SIG-M5 treated with dmso at 0.1 percent for 504 hours (cell line): ENCODE measurements at regions not wholly inside any gene's neighbourhood (a gene's known extent, or its start where the extent isn't known, plus 50 kb on each side); places are given as distances from the start of the nearest gene placed in this dataset.
"Not testable (repeated sequence)": the region's sequence is repeated elsewhere in the genome, so short reads cannot be mapped to it uniquely, and the experiment has no call there.

Experiments
- DNase-seq: peaks from one replicate; lab custom pipeline; 2025; ENCODE audit not compliant: unreplicated experiment; lab: John Stamatoyannopoulos, UW

DNA sequence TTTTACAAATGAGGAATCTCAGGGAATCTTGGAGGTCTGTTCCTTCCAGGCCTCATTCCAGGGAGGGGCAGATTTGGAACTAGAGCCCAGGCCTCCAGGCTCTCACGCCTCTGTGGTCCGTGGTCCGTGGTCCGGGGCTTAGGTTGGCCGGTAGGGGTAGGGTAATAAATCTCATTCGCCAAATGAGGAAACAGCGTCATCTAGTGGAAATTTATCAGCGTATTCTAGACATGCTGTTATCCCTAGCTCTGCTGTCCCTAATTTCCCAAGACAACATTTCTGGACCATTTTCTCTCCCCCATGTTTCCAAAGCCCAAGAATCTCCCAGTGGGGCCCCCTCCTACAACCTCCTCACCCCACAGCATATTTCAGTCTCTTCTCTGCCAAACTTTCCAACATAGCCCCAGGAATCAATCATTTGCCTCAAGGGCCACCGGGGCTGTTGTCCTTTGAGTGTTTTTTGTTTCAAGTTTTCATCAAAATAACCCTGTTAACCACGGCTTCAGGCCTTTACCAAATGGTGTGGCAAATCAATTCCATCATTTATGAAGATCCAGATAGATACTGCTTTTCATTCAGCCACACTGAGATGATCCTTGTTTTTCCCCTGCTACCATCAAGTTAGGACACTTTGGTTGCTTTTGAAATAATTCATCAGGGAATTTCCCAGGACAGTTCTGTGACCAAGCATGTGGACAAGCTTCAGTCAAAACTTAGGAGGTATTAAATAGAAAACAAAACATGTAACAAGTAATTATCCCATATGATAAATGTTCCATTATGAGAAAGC is 126.8 kb downstream of the ALDH8A1 start:
- DNase-seq: peak; percentile 61

- DNase-seq: no peak
These were observed 127.7 kb downstream of the ALDH8A1 start for GRCh38 chr6:134821928-134822864.

DNA sequence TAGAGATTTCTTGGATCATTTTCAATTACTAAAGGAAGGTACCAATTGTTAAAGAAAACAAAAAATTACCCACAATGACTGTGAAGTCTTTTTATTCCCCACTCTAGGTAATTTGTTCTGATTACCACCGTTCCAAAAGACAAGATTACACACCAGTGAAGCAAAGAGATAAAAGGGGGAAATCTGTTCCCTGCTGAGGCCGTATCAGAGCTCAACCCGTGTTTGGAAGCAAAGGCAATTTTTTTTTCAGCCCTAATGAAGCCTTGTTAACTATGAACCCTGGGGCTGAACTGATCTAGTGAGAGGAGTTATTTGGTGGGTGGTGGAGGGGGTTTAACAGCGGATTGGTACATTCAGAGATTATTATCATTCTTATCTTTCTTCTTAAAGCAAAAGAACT is 128.5 kb downstream of the ALDH8A1 start:
- DNase-seq: no peak

DNA sequence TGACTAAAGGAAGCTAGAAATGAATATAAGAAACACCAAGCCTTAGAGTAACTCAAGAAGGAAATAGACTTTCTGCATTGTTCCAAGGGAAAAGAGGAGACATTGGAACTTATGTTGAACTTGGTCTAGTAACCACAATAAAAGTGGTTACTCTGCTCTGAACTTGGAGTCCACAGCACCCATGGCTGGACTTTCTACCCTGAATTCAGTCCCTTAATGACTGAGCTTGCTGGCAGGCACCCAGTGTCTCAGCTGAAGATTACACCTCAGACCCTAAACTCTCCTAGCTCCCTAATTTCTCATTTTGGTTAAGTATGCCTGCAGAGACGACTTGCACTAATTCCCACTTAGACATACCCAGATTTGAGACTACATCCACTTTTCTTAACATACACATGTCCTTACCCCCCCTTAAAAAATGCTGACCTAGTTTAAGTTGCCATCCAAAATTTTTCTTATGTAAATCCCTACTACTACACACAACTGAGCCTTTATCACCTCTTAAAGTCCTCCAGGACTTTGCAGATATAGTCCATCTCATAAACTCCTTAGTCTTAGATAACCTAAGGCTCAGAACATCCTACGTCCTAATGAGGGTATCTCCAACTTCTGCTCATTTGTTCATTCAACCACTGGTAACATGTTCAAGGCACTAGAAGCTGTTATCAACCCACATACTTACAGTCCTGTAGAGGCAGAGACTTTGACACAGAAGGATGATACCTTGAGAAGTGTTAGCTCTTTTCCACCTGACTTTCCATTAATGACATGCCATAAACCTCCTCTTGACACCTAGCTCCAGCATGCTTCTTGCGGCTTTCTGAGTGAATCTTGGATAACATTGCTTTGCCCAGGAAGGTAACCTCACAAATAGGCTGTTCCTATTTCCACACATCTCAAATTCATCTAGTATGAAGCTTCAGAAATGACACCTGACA is 129.8 kb downstream of the ALDH8A1 start:
- no peak for DNase-seq

- DNase-seq: no peak
These were observed 130.7 kb downstream of the ALDH8A1 start for GRCh38 chr6:134819236-134819635.

DNA sequence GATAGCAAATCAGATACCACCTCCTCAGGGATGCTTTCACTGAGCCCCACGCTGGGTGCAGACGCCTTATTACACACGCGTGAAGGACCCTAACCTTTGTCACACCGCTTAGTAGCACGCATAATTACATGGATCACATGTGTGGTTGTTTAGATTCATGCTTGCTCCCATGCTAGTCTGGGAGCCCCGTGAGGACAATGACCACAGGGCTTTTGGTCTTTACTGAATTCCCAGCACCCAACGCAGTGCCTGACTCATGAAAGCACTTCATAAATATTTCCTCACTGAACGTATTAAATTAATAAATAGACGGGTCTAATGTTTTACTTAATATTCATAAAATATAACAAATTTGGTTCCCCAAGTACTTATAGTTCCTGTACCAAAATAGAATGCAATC is 132.5 kb downstream of the ALDH8A1 start:
- DNase-seq: no peak

GRCh38 chr6:134816780-134817179 is 133.1 kb downstream of the ALDH8A1 start:
- no peak for DNase-seq

DNA sequence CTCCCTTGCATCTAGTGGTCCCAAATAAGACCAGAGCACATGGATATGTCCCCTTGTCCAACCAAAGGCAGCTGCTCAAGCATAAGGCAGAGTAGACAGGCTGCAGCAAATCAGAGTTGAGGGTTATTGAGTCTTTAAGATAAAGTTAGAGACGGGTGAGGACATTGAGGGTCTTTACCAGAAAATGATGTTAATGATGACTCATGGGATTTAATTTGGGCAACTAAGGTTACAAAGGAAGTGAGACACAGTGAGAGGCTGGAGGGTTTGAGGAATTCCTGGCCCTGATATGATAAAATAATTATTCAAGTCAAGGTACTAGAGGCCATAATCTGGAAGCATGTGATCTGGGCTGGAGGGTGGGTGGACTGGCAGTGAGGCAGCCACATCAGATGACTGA is 133.6 kb downstream of the ALDH8A1 start:
- DNase-seq: no peak

DNA sequence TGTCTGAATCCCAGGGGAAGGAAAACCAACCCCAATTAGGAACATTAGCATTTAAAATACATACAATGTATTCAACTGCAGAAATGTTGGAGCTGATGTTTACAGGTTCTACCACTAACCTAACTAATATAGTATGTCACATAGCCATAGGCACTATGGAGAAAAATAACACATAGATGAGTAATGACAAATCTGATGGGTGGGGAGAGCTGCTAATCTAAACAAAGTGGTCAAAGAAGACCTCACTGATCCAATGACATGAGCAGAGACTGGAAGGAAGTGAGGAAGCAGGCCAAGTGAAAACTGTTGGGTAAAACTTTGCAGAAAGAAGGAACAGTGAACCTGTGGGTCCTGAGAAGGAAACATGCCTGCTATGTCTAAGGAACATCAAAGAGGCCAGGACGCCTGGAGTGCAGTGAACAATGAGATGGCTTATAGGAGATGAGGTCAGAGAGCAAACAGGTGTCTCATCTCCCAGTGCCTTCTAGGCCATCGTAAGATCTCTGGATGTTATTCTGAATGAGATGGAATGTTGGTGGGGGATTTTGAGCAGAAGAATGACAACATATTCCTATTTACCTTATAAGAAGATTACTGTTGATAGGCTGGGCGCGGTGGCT is 135.7 kb downstream of the ALDH8A1 start:
- no peak for DNase-seq

GRCh38 chr6:134813146-134813545 is 136.8 kb downstream of the ALDH8A1 start:
- DNase-seq: no peak

DNA sequence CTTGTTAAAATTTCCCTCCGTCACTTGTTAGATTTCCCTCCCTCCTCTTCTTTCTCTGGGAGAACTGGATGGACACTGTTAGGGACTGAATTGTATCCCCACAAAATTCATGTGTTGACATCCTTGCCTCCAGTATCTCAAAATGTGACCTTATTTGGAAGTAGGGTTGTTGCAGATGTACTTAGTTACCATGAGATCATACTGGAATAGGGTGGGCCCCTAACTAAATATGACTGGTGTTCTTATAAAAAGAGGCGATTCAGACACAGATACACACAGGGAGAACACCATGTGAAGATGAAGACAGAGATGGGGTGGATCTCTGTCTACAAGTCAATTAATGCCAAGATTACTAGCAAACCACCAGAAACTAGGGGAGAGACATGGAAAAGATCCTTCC is 139.5 kb downstream of the ALDH8A1 start:
- no peak for DNase-seq

DNA sequence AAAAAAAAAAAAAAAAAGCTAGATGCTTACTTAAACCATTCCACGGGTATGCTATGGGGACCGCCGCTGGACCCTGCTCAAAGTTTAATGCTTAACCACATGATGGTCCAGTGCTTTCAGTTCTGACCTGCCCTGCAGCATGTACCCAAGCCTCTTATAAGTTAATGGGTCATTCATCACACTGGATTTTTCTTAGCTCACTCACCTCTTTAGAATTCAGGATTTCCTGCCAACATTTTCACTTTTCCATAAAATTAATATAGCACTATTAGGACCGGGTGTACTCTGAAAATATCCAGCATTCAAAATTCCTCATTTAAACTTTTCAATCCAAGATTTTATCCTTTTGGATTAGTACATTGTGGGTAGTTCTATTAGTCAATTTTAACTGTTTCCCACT is 140.8 kb downstream of the ALDH8A1 start:
- DNase-seq: no peak

DNA sequence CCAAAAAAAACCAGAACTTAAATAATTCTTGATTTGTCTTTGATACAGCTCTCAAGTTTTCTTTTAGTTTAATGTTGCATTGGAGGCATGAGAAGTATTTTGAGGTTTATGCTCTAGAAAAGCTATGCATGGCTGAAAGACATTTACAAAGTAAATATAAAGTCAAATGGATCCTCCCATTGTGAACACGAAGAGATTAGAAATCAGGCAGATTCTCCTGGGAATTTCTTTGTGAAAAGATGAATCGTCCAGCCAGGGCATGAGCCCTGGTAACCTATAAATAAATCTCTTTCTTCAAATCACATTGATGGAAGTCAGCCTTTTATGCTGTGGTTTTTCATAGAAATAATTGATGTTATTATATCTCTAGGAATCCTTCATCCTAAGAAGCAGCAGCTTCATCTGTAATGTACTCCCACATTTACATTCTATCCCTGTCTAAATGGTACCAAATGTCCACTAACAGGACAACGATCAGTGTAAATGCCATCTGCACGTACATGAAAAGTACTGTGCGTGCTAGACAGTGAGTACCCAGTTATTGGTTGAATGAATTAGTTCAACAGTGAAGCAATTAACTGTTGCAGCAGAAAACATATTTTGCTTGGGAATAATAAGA is 143.6 kb downstream of the ALDH8A1 start:
- no peak for DNase-seq

DNA sequence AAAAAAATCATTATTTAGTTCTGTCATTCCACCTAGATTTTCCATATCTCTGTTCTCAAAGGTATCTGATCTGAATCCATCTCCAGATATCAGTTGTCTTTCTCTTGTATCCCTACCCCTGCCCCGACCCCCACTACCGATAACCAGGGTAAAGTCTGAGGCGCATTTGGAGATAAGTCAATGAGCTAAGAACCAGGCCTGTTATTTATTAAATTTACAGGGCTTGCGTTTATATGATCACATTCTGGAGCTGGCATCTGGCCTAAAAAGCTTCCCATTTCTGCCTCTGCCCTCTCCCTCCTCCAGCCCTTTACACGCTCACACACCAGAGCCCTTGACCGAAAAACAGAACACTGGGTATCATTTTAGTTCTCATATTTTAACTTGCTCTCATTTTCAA is 144.7 kb downstream of the ALDH8A1 start:
- DNase-seq: no peak

GRCh38 chr6:134804311-134804710 is 145.6 kb downstream of the ALDH8A1 start:
- not testable (repeated sequence) for DNase-seq

DNA sequence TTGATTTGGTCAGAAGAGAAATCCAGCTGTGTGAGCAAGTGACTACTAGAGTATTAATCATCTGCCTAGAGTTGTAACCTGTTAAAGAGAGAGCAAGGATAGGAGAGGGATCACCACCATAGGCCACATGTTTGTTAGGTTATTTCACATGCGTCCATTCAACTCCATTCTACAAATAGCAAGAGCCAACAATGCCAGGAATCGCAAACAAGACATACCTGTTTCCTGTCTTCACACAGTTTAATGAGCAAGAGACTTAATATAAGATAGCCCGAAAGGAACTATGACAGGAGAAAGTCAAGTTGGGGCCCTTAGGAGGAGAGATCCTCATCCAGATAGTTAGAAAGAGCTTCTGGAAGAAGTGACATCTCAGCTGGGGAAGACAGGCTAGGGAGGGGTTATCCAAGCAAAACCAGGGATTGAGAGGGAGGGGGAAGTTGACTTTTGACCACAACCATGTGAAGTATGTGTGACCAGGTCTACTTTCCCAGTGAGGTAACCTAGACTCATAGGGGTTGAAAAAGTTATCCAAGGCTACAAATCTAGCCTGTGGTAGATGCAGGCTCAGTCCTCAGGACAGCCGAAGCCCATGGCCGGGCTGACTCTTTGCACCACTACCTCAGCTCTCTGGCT is 147.4 kb downstream of the ALDH8A1 start:
- DNase-seq: no peak

DNA sequence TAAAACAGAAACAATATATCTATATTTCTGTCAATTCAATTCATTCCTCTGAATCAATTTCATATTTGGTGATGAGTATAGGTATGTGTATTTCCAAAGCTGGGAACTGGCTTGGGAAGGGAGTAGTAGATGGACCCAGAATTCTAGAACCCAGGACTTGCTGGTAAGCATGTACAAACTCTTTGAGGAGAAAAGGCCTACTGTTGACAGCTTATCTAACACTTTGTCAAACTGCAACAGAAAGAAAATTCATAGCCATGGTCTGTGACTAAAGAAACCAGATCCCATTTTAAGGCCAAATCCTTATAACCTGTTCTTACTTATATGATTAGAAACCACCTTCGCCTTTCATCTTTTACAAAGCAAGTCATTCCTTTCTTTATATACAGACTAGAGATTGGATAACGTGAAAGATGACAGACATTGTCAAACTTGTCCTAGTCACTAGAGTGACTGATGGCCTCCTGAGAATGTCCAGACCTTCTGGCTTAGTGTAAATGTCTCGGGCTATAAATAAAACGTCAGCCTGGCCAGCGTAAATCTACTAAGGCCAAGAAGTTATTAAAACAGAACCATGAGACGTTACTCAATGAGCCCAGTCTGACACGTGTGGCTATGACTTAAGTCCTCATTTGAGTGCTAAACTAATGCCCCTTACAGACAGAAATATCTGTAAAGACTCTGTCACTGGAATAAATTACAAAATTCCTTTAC is 152.3 kb downstream of the ALDH8A1 start:
- no peak for DNase-seq

DNA sequence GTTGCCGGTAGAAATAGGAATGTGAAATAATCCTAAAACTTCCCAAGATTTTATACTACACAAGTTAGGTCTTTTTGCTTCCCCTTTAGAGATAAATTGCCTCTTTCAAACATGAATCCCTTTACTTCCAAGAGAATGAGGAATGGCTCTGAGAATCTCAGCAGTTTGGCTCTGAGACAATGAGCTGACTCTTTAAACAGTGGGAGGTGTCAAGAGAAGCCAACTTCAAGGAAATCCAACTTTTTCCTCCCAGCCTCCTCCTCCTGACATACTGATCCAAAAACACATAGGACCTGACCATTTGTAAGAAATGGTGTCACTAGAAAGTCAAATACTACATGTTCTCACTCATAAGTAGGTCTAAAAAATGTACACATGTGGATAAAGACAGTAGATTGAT is 154.2 kb downstream of the ALDH8A1 start:
- DNase-seq: no peak

DNA sequence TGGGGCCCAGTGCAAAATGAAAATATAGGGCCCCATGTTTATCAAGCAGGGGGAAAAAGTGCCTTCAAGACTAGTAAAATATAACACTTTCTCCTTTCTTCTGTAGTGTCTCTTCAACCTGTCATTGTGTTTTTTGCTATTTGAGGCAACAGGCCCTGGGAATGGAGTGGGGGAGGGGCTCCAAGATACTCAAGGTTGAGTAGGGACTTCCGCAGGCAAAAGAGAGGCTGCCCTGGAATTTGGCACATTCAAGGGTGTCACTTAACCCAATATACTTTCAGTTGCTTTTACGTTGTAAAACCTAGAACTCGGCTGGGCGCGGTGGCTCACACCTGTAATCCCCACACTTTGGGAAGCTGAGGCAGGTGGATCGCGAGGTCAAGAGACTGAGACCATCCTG is 154.9 kb downstream of the ALDH8A1 start:
- DNase-seq: no peak
